Nucleus accumbens (tissue), 56 donors: ENCODE measurements at regions not wholly inside any gene's neighbourhood (a gene's known extent, or its start where the extent isn't known, plus 50 kb on each side); places are given as distances from the start of the nearest gene placed in this dataset.
"Not testable (repeated sequence)": the region's sequence is repeated elsewhere in the genome, so short reads cannot be mapped to it uniquely, and the experiment has no call there.

Experiments used
- DNase-seq, 56 donors: peaks; one replicate each; lab custom pipeline; 2025; lab: John Stamatoyannopoulos, UW

- DNase-seq = no peak
Observed at GRCh38 chr3:118775021-118775420, 259.6 kb downstream of the IGSF11 start.

- no peak for DNase-seq
Observed at GRCh38 chr3:118778201-118778600, 256.4 kb downstream of the IGSF11 start.

- DNase-seq = peak in 3 of 56 donors; percentile 2 to 9 (median 7)
Observed at GRCh38 chr3:118781232-118781631, 253.4 kb downstream of the IGSF11 start.

GRCh38 chr3:118781839-118782238 is 252.8 kb downstream of the IGSF11 start:
- no peak for DNase-seq

- DNase-seq = no peak
Observed at GRCh38 chr3:118782755-118783202, 251.9 kb downstream of the IGSF11 start.

- no peak for DNase-seq
Observed at GRCh38 chr3:118785415-118785814, 249.2 kb downstream of the IGSF11 start.

- no peak for DNase-seq
Observed at GRCh38 chr3:118791246-118791645, 243.4 kb downstream of the IGSF11 start.

- no peak for DNase-seq
Observed at GRCh38 chr3:118792191-118792590, 242.5 kb downstream of the IGSF11 start.

GRCh38 chr3:118793176-118793575 is 241.5 kb downstream of the IGSF11 start:
- no peak for DNase-seq

GRCh38 chr3:118799303-118799702 is 235.3 kb downstream of the IGSF11 start:
- no peak for DNase-seq

GRCh38 chr3:118801899-118802298 is 232.7 kb downstream of the IGSF11 start:
- no peak for DNase-seq

GRCh38 chr3:118802325-118803095 is 232.1 kb downstream of the IGSF11 start:
- no peak for DNase-seq

- no peak for DNase-seq
Observed at GRCh38 chr3:118803096-118803476, 231.6 kb downstream of the IGSF11 start.

GRCh38 chr3:118805007-118805406 is 229.6 kb downstream of the IGSF11 start:
- no peak for DNase-seq

- DNase-seq = no peak
Observed at GRCh38 chr3:118806423-118806822, 228.2 kb downstream of the IGSF11 start.

GRCh38 chr3:118807349-118807748 is 227.3 kb downstream of the IGSF11 start:
- DNase-seq = not testable (repeated sequence)

- no peak for DNase-seq
Observed at GRCh38 chr3:118808723-118809122, 225.9 kb downstream of the IGSF11 start.

GRCh38 chr3:118809696-118810498 is 224.7 kb downstream of the IGSF11 start:
- no peak for DNase-seq

GRCh38 chr3:118810499-118811035 is 224.1 kb downstream of the IGSF11 start:
- DNase-seq = no peak

- DNase-seq = no peak
Observed at GRCh38 chr3:118811236-118811732, 223.4 kb downstream of the IGSF11 start.

- no peak for DNase-seq
Observed at GRCh38 chr3:118813472-118813871, 221.2 kb downstream of the IGSF11 start.
